HCT116 (cell line): ENCODE measurements at regions not wholly inside any gene's neighbourhood (a gene's known extent, or its start where the extent isn't known, plus 50 kb on each side); places are given as distances from the start of the nearest gene placed in this dataset.

Experiments
- ATAC-seq: fragments of 200-7000 bp; cut with Tn5 transposase; 2 replicates; pipeline ENCODE4 v1.9.1; 2020; ENCODE audit warnings: mild to moderate bottlenecking, moderate library complexity
- BruUV-seq: library from RNA; stranded (reverse); fragments of 400-500 nt; replicated peaks from 2 replicates; lab custom pipeline; 2021; lab: Mats Ljungman, UMichigan
- CTCF ChIA-PET: fragments of 300-600 bp; sonication (Branson Sonifier 250); formaldehyde crosslinking; loops from one replicate; lab custom pipeline; 2021; ENCODE audit warnings: antibody characterized with exemption; lab: Charles Lee
- POLR2A ChIA-PET: fragments of 300-600, 350-600 bp; sonication (Branson Sonifier 250); formaldehyde crosslinking; loops from one replicate; lab custom pipeline; 2021; ENCODE audit warnings: antibody characterized with exemption; lab: Charles Lee
- RAD21 ChIA-PET, 2 experiments: fragments of 300-600 bp; sonication (Branson Sonifier 250); formaldehyde crosslinking; loops; one replicate each; lab custom pipeline; 2023; ENCODE audit warnings: low total read pairs in 2 of 2; ENCODE audit not compliant: uncharacterized antibody in 2 of 2, unreplicated experiment in 2 of 2, low non-redundant PET in 1 of 2; lab: Charles Lee
- DNase-seq: peaks from one replicate; pipeline ENCODE4 v3.0.0-alpha.2; 2010; ENCODE audit warnings: low read depth, low spot score
- H2AFZ ChIP-seq: fragments of 200-600 bp; shearing (Covaris generic), sonication (generic); 2 replicates; pipeline ENCODE4 v1.6.1; 2017; ENCODE audit warnings: low read depth, mixed run types, mixed read lengths, antibody characterized with exemption, low read length; ENCODE audit not compliant: poor library complexity, severe bottlenecking
- H3K27ac ChIP-seq: 2 replicates; pipeline ENCODE4 v1.5.1; 2012; ENCODE audit warnings: low read depth, low read length
- H3K27me3 ChIP-seq: fragments of 200-600 bp; sonication (generic); 2 replicates; pipeline ENCODE4 v1.6.1; 2016; ENCODE audit warnings: mixed run types, low read length, mixed read lengths; ENCODE audit not compliant: insufficient read depth
- H3K36me3 ChIP-seq, 2 experiments: fragments of 200-500 bp in 1 of 2; fragments of 200-600 bp in 1 of 2; sonication (Bioruptor generic) in 1 of 2; sonication (generic) in 1 of 2; 2 replicates each; pipeline versions ENCODE4 v1.5.1 to v1.6.1; 2014 to 2016; ENCODE audit warnings: low read length in 2 of 2, inconsistent platforms in 1 of 2, mixed read lengths in 1 of 2, mixed run types in 1 of 2; ENCODE audit not compliant: insufficient read depth in 2 of 2, control insufficient read depth in 1 of 2
- H3K4me1 ChIP-seq, 2 experiments: fragments of 200-600 bp in 1 of 2; sonication (generic) in 1 of 2; 2 replicates each; pipeline versions ENCODE4 v1.5.1 to v1.6.1; 2012 to 2017; ENCODE audit warnings: low read length in 2 of 2, inconsistent platforms in 1 of 2, mild to moderate bottlenecking in 1 of 2, mixed read lengths in 1 of 2, mixed run types in 1 of 2, moderate library complexity in 1 of 2; ENCODE audit not compliant: insufficient read depth in 2 of 2, control insufficient read depth in 1 of 2
- H3K4me2 ChIP-seq: fragments of 200-600 bp; sonication (generic); 2 replicates; pipeline ENCODE4 v1.6.1; 2017; ENCODE audit warnings: mixed run types, low read length, mixed read lengths
- H3K4me3 ChIP-seq, 2 experiments: fragments of 200-600 bp in 1 of 2; sonication (generic) in 1 of 2; replicated peaks in 1 of 2; 2 replicates each; pipeline ENCODE4 v1.5.1; 2011 to 2016; ENCODE audit warnings: low read length in 2 of 2, control low read depth in 1 of 2, low read depth in 1 of 2, mild to moderate bottlenecking in 1 of 2, mixed read lengths in 1 of 2, mixed run types in 1 of 2
- H3K79me2 ChIP-seq: fragments of 200-600 bp; sonication (generic); 2 replicates; pipeline ENCODE4 v1.6.1; 2017; ENCODE audit warnings: mild to moderate bottlenecking, mixed run types, low read length, moderate library complexity, mixed read lengths; ENCODE audit not compliant: insufficient read depth
- H3K9ac ChIP-seq: fragments of 200-600 bp; sonication (generic); 2 replicates; pipeline ENCODE4 v1.6.1; 2016; ENCODE audit warnings: low read length, mixed read lengths
- H3K9me2 ChIP-seq: fragments of 200-600 bp; sonication (generic), shearing (Covaris generic); 2 replicates; pipeline ENCODE4 v1.6.1; 2017; ENCODE audit warnings: mixed run types, mild to moderate bottlenecking, moderate library complexity; ENCODE audit not compliant: insufficient read depth
- H3K9me3 ChIP-seq, 2 experiments: fragments of 200-500 bp in 1 of 2; fragments of 200-600 bp in 1 of 2; sonication (Bioruptor generic) in 1 of 2; sonication (generic) in 1 of 2; 2 replicates each; pipeline ENCODE4 v1.6.1; 2014 to 2017; ENCODE audit warnings: low read length in 2 of 2, mixed read lengths in 2 of 2, inconsistent platforms in 1 of 2, low read depth in 1 of 2, mild to moderate bottlenecking in 1 of 2, mixed run types in 1 of 2, moderate library complexity in 1 of 2; ENCODE audit not compliant: control insufficient read depth in 1 of 2, insufficient read depth in 1 of 2
- H4K20me1 ChIP-seq: fragments of 200-600 bp; sonication (generic), shearing (Covaris generic); 2 replicates; pipeline ENCODE4 v1.6.1; 2017; ENCODE audit warnings: mixed run types, mild to moderate bottlenecking, moderate library complexity; ENCODE audit not compliant: insufficient read depth
- CBX3 ChIP-seq: IDR thresholded peaks from 2 replicates; pipeline ENCODE4 v1.6.1; 2012; ENCODE audit warnings: low read depth
- EGR1 ChIP-seq: IDR thresholded peaks from 2 replicates; pipeline ENCODE4 v1.6.1; 2012; ENCODE audit warnings: low read depth
- ELF1 ChIP-seq: IDR thresholded peaks from 2 replicates; pipeline ENCODE4 v1.6.1; 2012; ENCODE audit warnings: low read depth, borderline replicate concordance
- EZH2phosphoT487 ChIP-seq: fragments of 200-600 bp; IDR thresholded peaks from 2 replicates; pipeline ENCODE4 v1.6.1; 2018; ENCODE audit warnings: antibody characterized with exemption, borderline replicate concordance
- FOSL1 ChIP-seq: IDR thresholded peaks from 2 replicates; pipeline ENCODE4 v1.6.1; 2012; ENCODE audit warnings: low read depth
- JUND ChIP-seq: IDR thresholded peaks from 2 replicates; pipeline ENCODE4 v1.6.1; 2012
- POLR2A ChIP-seq: IDR thresholded peaks from 2 replicates; pipeline ENCODE4 v1.7.0; 2011; ENCODE audit warnings: borderline replicate concordance; ENCODE audit not compliant: insufficient read depth, insufficient read length; ENCODE audit errors: extremely low read depth
- RAD21 ChIP-seq: IDR thresholded peaks from 2 replicates; pipeline ENCODE4 v1.6.1; 2012; ENCODE audit warnings: low read depth, mild to moderate bottlenecking
- SP1 ChIP-seq: IDR thresholded peaks from 2 replicates; pipeline ENCODE4 v1.6.1; 2012; ENCODE audit warnings: low read depth
- SRF ChIP-seq: IDR thresholded peaks from 2 replicates; pipeline ENCODE4 v1.6.1; 2012; ENCODE audit warnings: low read depth
- YY1 ChIP-seq: IDR thresholded peaks from 2 replicates; pipeline ENCODE4 v1.6.1; 2011; ENCODE audit warnings: low read length, low read depth, moderate library complexity, mild to moderate bottlenecking; ENCODE audit not compliant: insufficient replicate concordance; ENCODE audit errors: extremely low read depth
- ZFX ChIP-seq: fragments of 450-650 bp; IDR thresholded peaks from 2 replicates; pipeline ENCODE4 v1.6.1; 2017
- ZNF274 ChIP-seq: fragments of 200-500 bp; sonication (Bioruptor generic); IDR thresholded peaks from 2 replicates; pipeline ENCODE4 v1.6.1; 2014; ENCODE audit warnings: mild to moderate bottlenecking, low read depth, low read length, inconsistent platforms
- intact Hi-C: fragments of 100-400 bp; cut with micrococcal nuclease; formaldehyde crosslinking; loops from 2 replicates; pipeline ENCODE4 v1.10.0; 2022
- TF ChIP-seq, protein P1 (sequence below): IDR thresholded peaks from 2 replicates; pipeline ENCODE4 v1.6.1; 2011; ENCODE audit warnings: mild to moderate bottlenecking, low read length, moderate library complexity; ENCODE audit not compliant: insufficient replicate concordance; ENCODE audit errors: extremely low read depth
- TF ChIP-seq, protein P2 (sequence below), 3 experiments: fragments of 200-600 bp in 1 of 3; sonication (generic) in 1 of 3; IDR thresholded peaks in 2 of 3; conservative IDR thresholded peaks in 1 of 3; 2 replicates each; pipeline ENCODE4 v1.5.1; 2012 to 2017; ENCODE audit warnings: low read depth in 2 of 3, low read length in 2 of 3, antibody characterized with exemption in 1 of 3, borderline replicate concordance in 1 of 3, control low read depth in 1 of 3, mild to moderate bottlenecking in 1 of 3, mixed read lengths in 1 of 3, mixed run types in 1 of 3, moderate library complexity in 1 of 3; ENCODE audit not compliant: insufficient read depth in 1 of 3
- TF ChIP-seq, protein P3 (sequence below): IDR thresholded peaks from 2 replicates; pipeline ENCODE4 v1.6.1; 2012; ENCODE audit warnings: low read depth
- TF ChIP-seq, protein P4 (sequence below): IDR thresholded peaks from 2 replicates; pipeline ENCODE4 v1.6.1; 2012

DNA sequence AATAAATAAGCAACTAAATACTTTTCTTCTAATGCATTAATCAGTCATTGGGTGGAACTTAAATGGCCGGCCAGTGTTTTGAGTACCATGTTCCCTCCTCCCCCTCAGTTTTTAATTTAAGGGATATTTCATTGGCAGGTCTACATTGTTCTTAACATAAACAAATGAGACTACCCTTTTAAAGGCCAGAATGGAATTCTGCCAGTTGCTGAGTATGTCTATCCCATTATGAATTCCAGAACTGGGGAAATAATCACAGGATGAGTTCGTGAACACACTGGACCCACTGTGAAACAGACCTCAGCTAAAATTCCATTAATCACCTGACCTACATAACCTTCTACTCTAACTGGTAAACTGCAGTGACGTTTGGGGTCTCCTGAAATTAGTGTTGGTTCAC, 305.5 kb upstream of the PKN2 start:
- POLR2A ChIA-PET: no interaction called here
- CTCF ChIA-PET: no interaction called here
- H3K9me2 ChIP-seq: no peaks in the 10 kb centered on the region
- no peak for DNase-seq
- intact Hi-C loops: no loop called here
- H3K36me3 ChIP-seq: no peaks in the 10 kb centered on the region
- no peaks in the 10 kb centered on the region for H3K4me1 ChIP-seq
- no peaks in the 10 kb centered on the region for H3K79me2 ChIP-seq
- no peak overlapping the region for H3K27ac ChIP-seq
- H2AFZ ChIP-seq: no peak overlapping the region
- BruUV-seq: no TSS peak
- H3K9ac ChIP-seq: no peak overlapping the region
- no peaks in the 10 kb centered on the region for H3K27me3 ChIP-seq
- ATAC-seq: no peak
- H3K4me3 ChIP-seq: no peak overlapping the region
- RAD21 ChIA-PET: no interaction called here
- TF ChIP-seq EGR1: no peak
- TF ChIP-seq, protein P1, sequence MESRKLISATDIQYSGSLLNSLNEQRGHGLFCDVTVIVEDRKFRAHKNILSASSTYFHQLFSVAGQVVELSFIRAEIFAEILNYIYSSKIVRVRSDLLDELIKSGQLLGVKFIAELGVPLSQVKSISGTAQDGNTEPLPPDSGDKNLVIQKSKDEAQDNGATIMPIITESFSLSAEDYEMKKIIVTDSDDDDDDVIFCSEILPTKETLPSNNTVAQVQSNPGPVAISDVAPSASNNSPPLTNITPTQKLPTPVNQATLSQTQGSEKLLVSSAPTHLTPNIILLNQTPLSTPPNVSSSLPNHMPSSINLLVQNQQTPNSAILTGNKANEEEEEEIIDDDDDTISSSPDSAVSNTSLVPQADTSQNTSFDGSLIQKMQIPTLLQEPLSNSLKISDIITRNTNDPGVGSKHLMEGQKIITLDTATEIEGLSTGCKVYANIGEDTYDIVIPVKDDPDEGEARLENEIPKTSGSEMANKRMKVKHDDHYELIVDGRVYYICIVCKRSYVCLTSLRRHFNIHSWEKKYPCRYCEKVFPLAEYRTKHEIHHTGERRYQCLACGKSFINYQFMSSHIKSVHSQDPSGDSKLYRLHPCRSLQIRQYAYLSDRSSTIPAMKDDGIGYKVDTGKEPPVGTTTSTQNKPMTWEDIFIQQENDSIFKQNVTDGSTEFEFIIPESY: no peak
- TF ChIP-seq YY1: no peak
- no peak for TF ChIP-seq FOSL1
- TF ChIP-seq ZNF274: no peak
- no peak for TF ChIP-seq SP1
- no peak for TF ChIP-seq SRF
- TF ChIP-seq, protein P2, sequence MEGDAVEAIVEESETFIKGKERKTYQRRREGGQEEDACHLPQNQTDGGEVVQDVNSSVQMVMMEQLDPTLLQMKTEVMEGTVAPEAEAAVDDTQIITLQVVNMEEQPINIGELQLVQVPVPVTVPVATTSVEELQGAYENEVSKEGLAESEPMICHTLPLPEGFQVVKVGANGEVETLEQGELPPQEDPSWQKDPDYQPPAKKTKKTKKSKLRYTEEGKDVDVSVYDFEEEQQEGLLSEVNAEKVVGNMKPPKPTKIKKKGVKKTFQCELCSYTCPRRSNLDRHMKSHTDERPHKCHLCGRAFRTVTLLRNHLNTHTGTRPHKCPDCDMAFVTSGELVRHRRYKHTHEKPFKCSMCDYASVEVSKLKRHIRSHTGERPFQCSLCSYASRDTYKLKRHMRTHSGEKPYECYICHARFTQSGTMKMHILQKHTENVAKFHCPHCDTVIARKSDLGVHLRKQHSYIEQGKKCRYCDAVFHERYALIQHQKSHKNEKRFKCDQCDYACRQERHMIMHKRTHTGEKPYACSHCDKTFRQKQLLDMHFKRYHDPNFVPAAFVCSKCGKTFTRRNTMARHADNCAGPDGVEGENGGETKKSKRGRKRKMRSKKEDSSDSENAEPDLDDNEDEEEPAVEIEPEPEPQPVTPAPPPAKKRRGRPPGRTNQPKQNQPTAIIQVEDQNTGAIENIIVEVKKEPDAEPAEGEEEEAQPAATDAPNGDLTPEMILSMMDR (IDR thresholded peaks at IDR 0.05 in 2 of 3, conservative IDR thresholded peaks at IDR 0.05 in 1 of 3; ENCODE audit: borderline replicate concordance in 1 of 3, insufficient read depth in 1 of 3, low read depth in 2 of 3, low read length in 2 of 3): no peak
- no peak for TF ChIP-seq RAD21
- TF ChIP-seq ZFX: no peak
- no peak for TF ChIP-seq POLR2A
- no peak for TF ChIP-seq CBX3
- no peak for TF ChIP-seq JUND
- TF ChIP-seq, protein P3, sequence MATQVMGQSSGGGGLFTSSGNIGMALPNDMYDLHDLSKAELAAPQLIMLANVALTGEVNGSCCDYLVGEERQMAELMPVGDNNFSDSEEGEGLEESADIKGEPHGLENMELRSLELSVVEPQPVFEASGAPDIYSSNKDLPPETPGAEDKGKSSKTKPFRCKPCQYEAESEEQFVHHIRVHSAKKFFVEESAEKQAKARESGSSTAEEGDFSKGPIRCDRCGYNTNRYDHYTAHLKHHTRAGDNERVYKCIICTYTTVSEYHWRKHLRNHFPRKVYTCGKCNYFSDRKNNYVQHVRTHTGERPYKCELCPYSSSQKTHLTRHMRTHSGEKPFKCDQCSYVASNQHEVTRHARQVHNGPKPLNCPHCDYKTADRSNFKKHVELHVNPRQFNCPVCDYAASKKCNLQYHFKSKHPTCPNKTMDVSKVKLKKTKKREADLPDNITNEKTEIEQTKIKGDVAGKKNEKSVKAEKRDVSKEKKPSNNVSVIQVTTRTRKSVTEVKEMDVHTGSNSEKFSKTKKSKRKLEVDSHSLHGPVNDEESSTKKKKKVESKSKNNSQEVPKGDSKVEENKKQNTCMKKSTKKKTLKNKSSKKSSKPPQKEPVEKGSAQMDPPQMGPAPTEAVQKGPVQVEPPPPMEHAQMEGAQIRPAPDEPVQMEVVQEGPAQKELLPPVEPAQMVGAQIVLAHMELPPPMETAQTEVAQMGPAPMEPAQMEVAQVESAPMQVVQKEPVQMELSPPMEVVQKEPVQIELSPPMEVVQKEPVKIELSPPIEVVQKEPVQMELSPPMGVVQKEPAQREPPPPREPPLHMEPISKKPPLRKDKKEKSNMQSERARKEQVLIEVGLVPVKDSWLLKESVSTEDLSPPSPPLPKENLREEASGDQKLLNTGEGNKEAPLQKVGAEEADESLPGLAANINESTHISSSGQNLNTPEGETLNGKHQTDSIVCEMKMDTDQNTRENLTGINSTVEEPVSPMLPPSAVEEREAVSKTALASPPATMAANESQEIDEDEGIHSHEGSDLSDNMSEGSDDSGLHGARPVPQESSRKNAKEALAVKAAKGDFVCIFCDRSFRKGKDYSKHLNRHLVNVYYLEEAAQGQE: no peak
- no peak for TF ChIP-seq ELF1
- TF ChIP-seq, protein P4, sequence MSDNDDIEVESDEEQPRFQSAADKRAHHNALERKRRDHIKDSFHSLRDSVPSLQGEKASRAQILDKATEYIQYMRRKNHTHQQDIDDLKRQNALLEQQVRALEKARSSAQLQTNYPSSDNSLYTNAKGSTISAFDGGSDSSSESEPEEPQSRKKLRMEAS: no peak
- no peak for TF ChIP-seq EZH2phosphoT487
- no peak overlapping the region for H3K4me2 ChIP-seq
- H4K20me1 ChIP-seq: no peaks in the 10 kb centered on the region
- no peaks in the 10 kb centered on the region for H3K9me3 ChIP-seq
